ENCODE measurements at regions not wholly inside any gene's neighbourhood (a gene's known extent, or its start where the extent isn't known, plus 50 kb on each side); places are given as distances from the start of the nearest gene placed in this dataset.

GRCh38 chr13:72368031-72368430, 359.4 kb downstream of the MZT1 start:
- in situ Hi-C loops (cut with MboI; ENCODE audit: low pct_unique_long_range_greater_than_20kb, low sequenced_read_pairs, unreplicated experiment), result no loop called here
- TF ChIP-seq CTCF (IDR thresholded peaks at IDR 0.05; ENCODE audit: extremely low read depth, insufficient read depth, missing control alignments), result no peak
- no peak for DNase-seq (ENCODE audit: low spot score)

DNA sequence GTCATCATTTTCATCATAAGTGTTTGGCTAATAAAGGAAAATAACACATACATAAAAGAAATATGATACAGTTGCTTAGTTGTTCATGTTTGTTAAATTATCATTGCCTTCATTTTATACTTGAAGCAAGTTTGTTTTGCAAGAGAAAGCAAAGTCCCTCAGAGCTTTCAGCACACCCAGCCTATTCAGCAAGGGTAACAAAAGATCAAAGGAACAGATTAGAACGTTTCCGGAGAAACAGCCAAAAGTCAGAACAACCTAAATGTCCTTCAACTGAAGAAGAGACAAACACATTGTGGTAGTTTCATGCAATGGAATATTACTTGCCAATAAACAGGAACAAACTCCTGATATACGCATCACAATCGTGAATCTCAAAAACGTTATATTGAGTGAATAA, 380.7 kb downstream of the MZT1 start:
- in situ Hi-C loops (cut with MboI; ENCODE audit: low pct_unique_long_range_greater_than_20kb, low sequenced_read_pairs, unreplicated experiment), result no loop called here
- TF ChIP-seq CTCF (IDR thresholded peaks at IDR 0.05; ENCODE audit: extremely low read depth, insufficient read depth, missing control alignments), result no peak
- DNase-seq (ENCODE audit: low spot score), result no peak

GRCh38 chr13:72342364-72342763, 385.1 kb downstream of the MZT1 start:
- in situ Hi-C loops (cut with MboI; ENCODE audit: low pct_unique_long_range_greater_than_20kb, low sequenced_read_pairs, unreplicated experiment), result no loop called here
- no peak for DNase-seq (ENCODE audit: low spot score)
- no peak for TF ChIP-seq CTCF (IDR thresholded peaks at IDR 0.05; ENCODE audit: extremely low read depth, insufficient read depth, missing control alignments)

- DNase-seq (ENCODE audit: low spot score), result no peak
- TF ChIP-seq CTCF (IDR thresholded peaks at IDR 0.05; ENCODE audit: extremely low read depth, insufficient read depth, missing control alignments), result peak; percentile 2
- in situ Hi-C loops (cut with MboI; ENCODE audit: low pct_unique_long_range_greater_than_20kb, low sequenced_read_pairs, unreplicated experiment), result no loop called here
Observed at GRCh38 chr13:72341904-72342303, 385.5 kb downstream of the MZT1 start.

- TF ChIP-seq CTCF (IDR thresholded peaks at IDR 0.05; ENCODE audit: extremely low read depth, insufficient read depth, missing control alignments), result peak; percentile 4
- DNase-seq (ENCODE audit: low spot score), result no peak
- in situ Hi-C loops (cut with MboI; ENCODE audit: low pct_unique_long_range_greater_than_20kb, low sequenced_read_pairs, unreplicated experiment), result no loop called here
Observed at GRCh38 chr13:72317346-72318109, 409.9 kb downstream of the MZT1 start.

GRCh38 chr13:72316716-72317115, 410.7 kb downstream of the MZT1 start:
- in situ Hi-C loops (cut with MboI; ENCODE audit: low pct_unique_long_range_greater_than_20kb, low sequenced_read_pairs, unreplicated experiment), result no loop called here
- no peak for DNase-seq (ENCODE audit: low spot score)
- no peak for TF ChIP-seq CTCF (IDR thresholded peaks at IDR 0.05; ENCODE audit: extremely low read depth, insufficient read depth, missing control alignments)
